ENCODE measurements at regions not wholly inside any gene's neighbourhood (a gene's known extent, or its start where the extent isn't known, plus 50 kb on each side); places are given as distances from the start of the nearest gene placed in this dataset.

DNA sequence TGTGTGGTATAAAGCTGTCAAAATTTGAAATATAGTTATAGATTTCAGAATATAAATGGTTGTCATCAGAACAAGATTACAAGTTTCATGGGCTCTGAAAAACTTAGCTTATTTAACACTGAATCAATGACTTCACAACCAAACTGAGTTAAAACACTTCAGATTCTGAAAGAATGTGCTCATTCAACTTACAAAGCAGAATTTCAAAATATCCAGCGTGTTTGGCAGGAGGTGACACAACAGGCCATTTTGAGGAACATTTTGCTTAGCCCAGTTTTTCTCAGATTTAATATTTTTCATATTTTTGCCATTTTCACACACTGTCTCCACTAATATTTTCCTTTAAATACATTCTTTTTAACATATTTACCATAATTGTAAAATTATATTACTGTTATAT, 781.1 kb downstream of the TUSC7 start:
- no peaks in the 10 kb centered on the region for H3K36me3 Mint-ChIP-seq (ENCODE audit: insufficient read depth, unreplicated experiment)
- H3K36me3 ChIP-seq (ENCODE audit: control insufficient read depth, insufficient read depth, low read length): no peaks in the 10 kb centered on the region
- H3K9me3 Mint-ChIP-seq (ENCODE audit: unreplicated experiment): no peaks in the 10 kb centered on the region
- H3K27me3 ChIP-seq (replicated peaks; ENCODE audit: control insufficient read depth, insufficient read depth, low read length): no peaks in the 10 kb centered on the region
- no peak overlapping the region for H3K27ac Mint-ChIP-seq (ENCODE audit: unreplicated experiment)
- H3K4me3 Mint-ChIP-seq (ENCODE audit: unreplicated experiment): no peak overlapping the region
- H3K9me3 ChIP-seq: no peaks in the 10 kb centered on the region
- no peaks in the 10 kb centered on the region for H3K4me1 Mint-ChIP-seq (ENCODE audit: low read depth, unreplicated experiment)
- TF ChIP-seq CTCF (IDR thresholded peaks at IDR 0.05; ENCODE audit: insufficient read depth in 1 of 2, low read depth in 1 of 2, low read length in 1 of 2, severe bottlenecking in 1 of 2, unreplicated experiment in 1 of 2): no peak
- no peak overlapping the region for H3K4me3 ChIP-seq (ENCODE audit: low read depth, low read length)
- intact Hi-C loops (cut with micrococcal nuclease; ENCODE audit: unreplicated experiment): no loop called here
- BruUV-seq (replicated peaks): no TSS peak
- POLR2A ChIA-PET: no interaction called here
- H3K4me1 ChIP-seq: no peaks in the 10 kb centered on the region
- DNase-seq: no peak
- no peaks in the 10 kb centered on the region for H3K27me3 Mint-ChIP-seq (ENCODE audit: insufficient read depth, unreplicated experiment)
- CTCF ChIA-PET: no interaction called here

DNA sequence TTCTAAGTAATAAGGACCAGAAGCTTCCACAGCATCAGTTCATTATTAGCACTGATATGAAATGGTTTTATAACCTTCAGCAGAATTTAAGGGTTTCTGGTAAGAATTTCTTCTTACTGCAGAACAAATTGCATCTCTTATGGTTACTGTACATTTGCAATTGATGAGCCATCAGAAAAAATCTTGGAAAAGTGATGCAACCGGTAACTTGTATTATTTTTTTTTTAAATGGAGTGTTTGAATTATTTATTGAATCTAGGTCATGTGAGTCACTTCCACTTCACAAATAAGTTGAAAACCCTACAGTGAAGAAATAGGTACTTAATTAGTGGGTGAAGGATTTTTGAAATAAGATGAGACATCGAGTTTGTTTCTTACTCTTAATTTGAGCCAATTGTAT, 786.0 kb downstream of the TUSC7 start:
- no TSS peak for BruUV-seq (replicated peaks)
- no peak for DNase-seq
- Mint-ChIP-seq H3K9me3 (ENCODE audit: unreplicated experiment) (no peaks in the 10 kb centered on the region), H3K27me3 (ENCODE audit: insufficient read depth, unreplicated experiment) (no peaks in the 10 kb centered on the region), H3K36me3 (ENCODE audit: insufficient read depth, unreplicated experiment) (no peaks in the 10 kb centered on the region), H3K27ac (ENCODE audit: unreplicated experiment) (no peak overlapping the region), H3K4me1 (ENCODE audit: low read depth, unreplicated experiment) (no peaks in the 10 kb centered on the region), H3K4me3 (ENCODE audit: unreplicated experiment) (no peak overlapping the region)
- H3K4me3 ChIP-seq (ENCODE audit: low read depth, low read length): no peak overlapping the region
- no peak for TF ChIP-seq CTCF (IDR thresholded peaks at IDR 0.05; ENCODE audit: insufficient read depth in 1 of 2, low read depth in 1 of 2, low read length in 1 of 2, severe bottlenecking in 1 of 2, unreplicated experiment in 1 of 2)
- ChIA-PET POLR2A (no interaction called here), CTCF (no interaction called here)
- H3K9me3 ChIP-seq: no peaks in the 10 kb centered on the region
- H3K36me3 ChIP-seq (ENCODE audit: control insufficient read depth, insufficient read depth, low read length): no peaks in the 10 kb centered on the region
- no peaks in the 10 kb centered on the region for H3K4me1 ChIP-seq
- intact Hi-C loops (cut with micrococcal nuclease; ENCODE audit: unreplicated experiment): no loop called here
- no peaks in the 10 kb centered on the region for H3K27me3 ChIP-seq (replicated peaks; ENCODE audit: control insufficient read depth, insufficient read depth, low read length)

- Mint-ChIP-seq H3K4me1 (ENCODE audit: low read depth, unreplicated experiment) (no peaks in the 10 kb centered on the region), H3K27ac (ENCODE audit: unreplicated experiment) (no peak overlapping the region), H3K9me3 (ENCODE audit: unreplicated experiment) (no peaks in the 10 kb centered on the region), H3K4me3 (ENCODE audit: unreplicated experiment) (no peak overlapping the region), H3K27me3 (ENCODE audit: insufficient read depth, unreplicated experiment) (peaks cover 2% of the 10 kb centered on the region), H3K36me3 (ENCODE audit: insufficient read depth, unreplicated experiment) (no peaks in the 10 kb centered on the region)
- intact Hi-C loops (cut with micrococcal nuclease; ENCODE audit: unreplicated experiment): no loop called here
- H3K27me3 ChIP-seq (replicated peaks; ENCODE audit: control insufficient read depth, insufficient read depth, low read length): no peaks in the 10 kb centered on the region
- H3K4me3 ChIP-seq (ENCODE audit: low read depth, low read length): no peak overlapping the region
- H3K36me3 ChIP-seq (ENCODE audit: control insufficient read depth, insufficient read depth, low read length): no peaks in the 10 kb centered on the region
- CTCF ChIA-PET: no interaction called here
- no peaks in the 10 kb centered on the region for H3K4me1 ChIP-seq
- no peak for DNase-seq
- POLR2A ChIA-PET: no interaction called here
- no TSS peak for BruUV-seq (replicated peaks)
- no peaks in the 10 kb centered on the region for H3K9me3 ChIP-seq
- no peak for TF ChIP-seq CTCF (IDR thresholded peaks at IDR 0.05; ENCODE audit: insufficient read depth in 1 of 2, low read depth in 1 of 2, low read length in 1 of 2, severe bottlenecking in 1 of 2, unreplicated experiment in 1 of 2)
These were observed 789.8 kb downstream of the TUSC7 start for GRCh38 chr3:117499189-117499870.
